Stimulated activated CD8-positive, alpha-beta memory T cell treated with anti-CD3 and anti-CD28 coated beads, Interleukin-4, amount 100 ng/mL, for 1 hour (primary cell): ENCODE measurements at regions not wholly inside any gene's neighbourhood (a gene's known extent, or its start where the extent isn't known, plus 50 kb on each side); places are given as distances from the start of the nearest gene placed in this dataset.
"Not testable (repeated sequence)": the region's sequence is repeated elsewhere in the genome, so short reads cannot be mapped to it uniquely, and the experiment has no call there.

ENCODE experiments used
- DNase-seq, 2 donors: peaks; one replicate each; pipeline ENCODE4 v3.0.0-alpha.2; 2020; ENCODE audit warnings: low read depth in 2 of 2, low spot score in 1 of 2

- not testable (repeated sequence) for DNase-seq
These were observed 89.0 kb upstream of the RANBP6 start for GRCh38 chr9:6104406-6104805.

- DNase-seq: not testable (repeated sequence)
These were observed 88.5 kb upstream of the RANBP6 start for GRCh38 chr9:6103911-6104310.

GRCh38 chr9:6102336-6102987 is 87.0 kb upstream of the RANBP6 start:
- not testable (repeated sequence) for DNase-seq

- not testable (repeated sequence) for DNase-seq
These were observed 86.3 kb upstream of the RANBP6 start for GRCh38 chr9:6101725-6102124.

GRCh38 chr9:6099346-6099745 is 83.9 kb upstream of the RANBP6 start:
- DNase-seq: not testable (repeated sequence)

GRCh38 chr9:6098431-6098830 is 83.0 kb upstream of the RANBP6 start:
- no peak for DNase-seq

GRCh38 chr9:6096821-6097220 is 81.4 kb upstream of the RANBP6 start:
- no peak for DNase-seq

- DNase-seq: no peak
These were observed 75.1 kb upstream of the RANBP6 start for GRCh38 chr9:6090277-6091210.

GRCh38 chr9:6089300-6089699 is 73.9 kb upstream of the RANBP6 start:
- no peak for DNase-seq

GRCh38 chr9:6086006-6086655 is 70.7 kb upstream of the RANBP6 start:
- DNase-seq: no peak

GRCh38 chr9:6080154-6080716 is 64.8 kb upstream of the RANBP6 start:
- DNase-seq: peak; percentile 24 to 43

- no peak for DNase-seq
These were observed 64.0 kb upstream of the RANBP6 start for GRCh38 chr9:6079386-6079785.

- no peak for DNase-seq
These were observed 63.1 kb upstream of the RANBP6 start for GRCh38 chr9:6078382-6079105.

- DNase-seq: no peak
These were observed 61.4 kb upstream of the RANBP6 start for GRCh38 chr9:6076851-6077250.

- no peak for DNase-seq
These were observed 58.3 kb upstream of the RANBP6 start for GRCh38 chr9:6073731-6074130.

- no peak for DNase-seq
These were observed 57.4 kb upstream of the RANBP6 start for GRCh38 chr9:6072865-6073264.

GRCh38 chr9:6072453-6072852 is 57.0 kb upstream of the RANBP6 start:
- DNase-seq: no peak

- DNase-seq: no peak
These were observed 53.6 kb upstream of the RANBP6 start for GRCh38 chr9:6068983-6069382.

- DNase-seq: no peak
These were observed 52.0 kb upstream of the RANBP6 start for GRCh38 chr9:6067426-6067825.
